ENCODE measurements at regions not wholly inside any gene's neighbourhood (a gene's known extent, or its start where the extent isn't known, plus 50 kb on each side); places are given as distances from the start of the nearest gene placed in this dataset.
A peak's percentile ranks its signal among the peaks of the same experiment; 100 is the strongest.

GRCh38 chr7:142389544-142389943 lies 131.7 kb upstream of the PRSS58 start:
- no peak for DNase-seq

- peak; percentile 48 for DNase-seq
These were observed 127.9 kb upstream of the PRSS58 start for GRCh38 chr7:142385491-142386340.

DNA sequence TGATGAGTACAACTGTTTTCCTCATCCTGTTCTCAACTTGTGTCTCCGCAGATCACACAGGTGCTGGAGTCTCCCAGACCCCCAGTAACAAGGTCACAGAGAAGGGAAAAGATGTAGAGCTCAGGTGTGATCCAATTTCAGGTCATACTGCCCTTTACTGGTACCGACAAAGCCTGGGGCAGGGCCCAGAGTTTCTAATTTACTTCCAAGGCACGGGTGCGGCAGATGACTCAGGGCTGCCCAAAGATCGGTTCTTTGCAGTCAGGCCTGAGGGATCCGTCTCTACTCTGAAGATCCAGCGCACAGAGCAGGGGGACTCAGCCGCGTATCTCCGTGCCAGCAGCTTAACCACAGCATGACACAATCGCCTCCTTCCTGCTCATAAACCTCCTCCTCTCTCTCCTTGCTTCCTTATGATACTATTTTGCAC lies 126.7 kb upstream of the PRSS58 start:
- DNase-seq = peak; percentile 84

GRCh38 chr7:142383841-142384492 lies 126.1 kb upstream of the PRSS58 start:
- DNase-seq = no peak

GRCh38 chr7:142381727-142382390 lies 124.0 kb upstream of the PRSS58 start:
- DNase-seq = no peak

DNA sequence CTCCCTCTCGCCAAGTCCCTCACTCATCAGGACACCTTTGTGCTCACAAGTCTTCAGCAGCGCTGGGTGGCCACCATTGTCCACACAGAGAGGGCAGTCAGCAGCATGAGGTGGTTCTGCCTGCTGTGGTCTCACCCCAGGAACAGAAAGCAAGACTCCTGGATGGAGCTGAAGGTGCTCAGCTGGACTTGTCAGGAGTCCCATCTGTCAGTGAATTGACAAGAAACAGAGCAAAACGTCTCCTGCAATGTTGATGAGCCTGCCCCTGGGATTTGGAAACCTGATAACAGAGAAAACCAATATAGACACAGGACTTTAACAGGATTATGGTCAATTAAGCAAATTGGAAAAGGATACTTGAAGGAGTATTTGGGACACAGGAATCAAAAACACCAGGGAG lies 122.2 kb upstream of the PRSS58 start:
- DNase-seq = no peak

DNA sequence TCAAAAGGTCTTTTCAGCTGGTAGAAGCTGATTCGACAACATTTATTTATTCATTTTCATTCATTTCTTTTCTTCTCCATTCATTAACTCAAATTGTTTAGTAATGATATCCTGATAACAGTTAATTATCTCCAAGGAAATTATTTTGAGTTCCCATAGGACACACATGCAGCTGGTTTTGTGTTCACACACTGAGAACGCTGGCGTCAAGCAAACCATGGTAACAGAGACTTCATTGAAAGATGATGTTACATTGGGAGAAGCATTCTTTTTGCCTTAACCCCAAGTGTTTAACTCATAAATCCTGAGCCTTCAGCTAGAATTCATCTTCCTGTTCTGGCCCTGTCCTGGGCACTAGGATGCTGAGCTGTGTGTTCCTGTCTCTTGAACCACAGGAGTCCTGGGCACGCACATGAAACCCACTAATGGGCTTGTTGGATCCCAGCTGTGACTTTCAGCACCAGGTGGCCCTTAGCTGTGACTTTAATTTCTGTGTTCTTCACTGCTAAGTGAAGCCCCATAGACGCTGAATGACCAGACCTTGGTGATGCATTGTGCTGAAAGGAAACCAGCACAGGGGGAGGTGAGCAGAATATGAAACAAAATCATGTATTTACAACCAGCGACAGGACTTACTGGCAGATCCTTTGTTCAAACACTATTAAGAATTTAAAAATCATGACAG lies 121.5 kb upstream of the PRSS58 start:
- no peak for DNase-seq

DNA sequence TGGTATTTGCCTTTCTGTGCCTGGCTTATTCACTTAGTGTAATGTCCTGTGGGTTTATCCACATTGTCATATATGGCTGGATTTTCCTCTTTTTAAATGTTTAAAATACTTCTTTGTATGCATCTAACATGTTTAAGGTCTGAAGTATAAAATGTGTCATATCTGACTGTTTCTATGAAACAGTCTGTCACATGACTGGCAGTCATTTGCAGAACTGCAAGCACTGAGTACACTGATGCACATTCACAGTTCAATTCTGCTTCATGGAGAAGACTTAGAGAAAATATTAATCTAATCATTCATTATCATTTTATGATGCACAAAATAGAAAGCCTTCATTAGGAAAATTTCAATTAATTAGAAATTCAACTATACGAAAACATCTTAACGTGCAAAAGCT lies 119.7 kb upstream of the PRSS58 start:
- DNase-seq = no peak

GRCh38 chr7:142376356-142376997 lies 118.6 kb upstream of the PRSS58 start:
- no peak for DNase-seq

- DNase-seq = no peak
These were observed 118.0 kb upstream of the PRSS58 start for GRCh38 chr7:142375710-142376313.

DNA sequence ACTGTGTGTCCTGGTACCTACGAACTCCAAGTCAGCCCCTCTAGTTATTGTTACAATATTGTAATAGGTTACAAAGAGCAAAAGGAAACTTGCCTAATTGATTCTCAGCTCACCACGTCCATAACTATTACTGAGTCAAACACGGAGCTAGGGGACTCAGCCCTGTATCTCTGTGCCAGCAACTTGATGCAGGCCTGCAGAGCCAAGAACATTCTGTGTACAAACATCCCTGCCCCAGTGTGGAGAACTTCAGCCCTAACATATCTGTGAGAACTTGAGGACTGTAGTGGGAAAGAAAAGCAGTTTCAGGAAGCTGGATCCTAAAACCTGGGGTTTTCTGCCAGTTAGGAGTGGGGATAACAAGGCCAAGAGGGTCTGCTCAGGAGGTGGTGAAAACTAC lies 114.9 kb upstream of the PRSS58 start:
- no peak for DNase-seq

GRCh38 chr7:142371586-142372377 lies 113.9 kb upstream of the PRSS58 start:
- no peak for DNase-seq

- no peak for DNase-seq
These were observed 107.6 kb upstream of the PRSS58 start for GRCh38 chr7:142365410-142365842.

- DNase-seq = no peak
These were observed 106.7 kb upstream of the PRSS58 start for GRCh38 chr7:142364551-142364950.

- DNase-seq = no peak
These were observed 104.5 kb upstream of the PRSS58 start for GRCh38 chr7:142362349-142362748.

- no peak for DNase-seq
These were observed 101.9 kb upstream of the PRSS58 start for GRCh38 chr7:142359694-142360279.

- DNase-seq = peak; percentile 4
These were observed 100.2 kb upstream of the PRSS58 start for GRCh38 chr7:142357953-142358520.

- DNase-seq = no peak
These were observed 98.3 kb upstream of the PRSS58 start for GRCh38 chr7:142356166-142356565.

DNA sequence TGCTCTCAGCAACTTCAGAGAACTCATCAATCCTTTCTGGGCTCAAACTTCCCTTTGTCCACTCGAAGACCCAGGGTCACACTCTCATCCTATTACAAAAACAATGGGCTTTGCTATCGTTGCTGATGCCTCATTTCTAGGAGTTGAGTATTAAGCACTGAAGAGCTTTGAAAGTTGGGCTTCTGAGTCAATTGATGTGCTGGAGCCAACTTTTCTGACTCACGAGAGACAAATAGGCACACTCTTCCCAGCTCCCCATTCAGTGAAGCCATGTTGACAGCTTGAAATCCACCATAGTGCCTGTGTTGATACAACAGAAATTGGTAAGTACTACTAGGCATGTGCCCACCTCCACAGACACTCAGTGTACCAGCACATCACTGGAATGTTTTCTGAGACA lies 97.5 kb upstream of the PRSS58 start:
- no peak for DNase-seq

Measured in SIG-M5 (cell line).